ENCODE measurements at regions not wholly inside any gene's neighbourhood (a gene's known extent, or its start where the extent isn't known, plus 50 kb on each side); places are given as distances from the start of the nearest gene placed in this dataset.

DNA sequence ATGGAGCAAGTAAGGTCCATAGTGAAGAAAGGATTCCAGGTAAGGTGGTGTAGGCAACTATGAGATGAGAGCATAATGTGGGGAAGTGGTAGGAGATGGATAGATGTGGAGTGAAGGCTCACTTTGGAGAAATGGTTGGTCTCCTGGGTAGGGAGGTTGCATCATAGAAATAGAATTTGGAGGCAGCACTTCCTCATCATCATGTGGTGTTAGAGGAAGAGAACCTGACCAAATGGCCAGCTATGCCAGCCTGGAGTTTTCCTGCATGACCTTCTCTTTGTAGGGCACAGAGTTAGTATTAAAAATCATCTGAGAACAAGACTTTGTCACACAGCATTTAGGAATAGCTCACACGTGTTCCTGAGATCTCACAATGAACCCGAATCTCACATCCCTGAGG lies 126.7 kb upstream of the CXCL12 start:
- no peak for ATAC-seq
- TF ChIP-seq CSDC2 (CRISPR knock-in tag; IDR thresholded peaks at IDR 0.05) (no peak), PPARA (CRISPR knock-in tag; IDR thresholded peaks at IDR 0.05; ENCODE audit: borderline replicate concordance) (no peak), POU6F1 (CRISPR knock-in tag; IDR thresholded peaks at IDR 0.05; ENCODE audit: borderline replicate concordance, low read depth) (no peak), BACH2 (CRISPR knock-in tag; IDR thresholded peaks at IDR 0.05; ENCODE audit: borderline replicate concordance) (no peak), ZFP3 (CRISPR knock-in tag; IDR thresholded peaks at IDR 0.05) (no peak), ZNF565 (CRISPR knock-in tag; conservative IDR thresholded peaks at IDR 0.05; ENCODE audit: low read depth) (no peak), ISL1 (CRISPR knock-in tag; IDR thresholded peaks at IDR 0.05) (no peak), ARNTL (CRISPR knock-in tag; IDR thresholded peaks at IDR 0.05; ENCODE audit: borderline replicate concordance, low read depth) (no peak), SNAI2 (CRISPR knock-in tag; IDR thresholded peaks at IDR 0.05) (no peak), TCF4 (CRISPR knock-in tag; IDR thresholded peaks at IDR 0.05; ENCODE audit: borderline replicate concordance) (no peak), ZNF8 (CRISPR knock-in tag; IDR thresholded peaks at IDR 0.05) (no peak), GLIS3 (CRISPR knock-in tag; IDR thresholded peaks at IDR 0.05) (no peak), ESRRG (CRISPR knock-in tag; IDR thresholded peaks at IDR 0.05) (no peak), ZNF70 (CRISPR knock-in tag; IDR thresholded peaks at IDR 0.05) (no peak), ZC3H10 (CRISPR knock-in tag; IDR thresholded peaks at IDR 0.05) (no peak)
- TF ChIP-seq, protein P1, sequence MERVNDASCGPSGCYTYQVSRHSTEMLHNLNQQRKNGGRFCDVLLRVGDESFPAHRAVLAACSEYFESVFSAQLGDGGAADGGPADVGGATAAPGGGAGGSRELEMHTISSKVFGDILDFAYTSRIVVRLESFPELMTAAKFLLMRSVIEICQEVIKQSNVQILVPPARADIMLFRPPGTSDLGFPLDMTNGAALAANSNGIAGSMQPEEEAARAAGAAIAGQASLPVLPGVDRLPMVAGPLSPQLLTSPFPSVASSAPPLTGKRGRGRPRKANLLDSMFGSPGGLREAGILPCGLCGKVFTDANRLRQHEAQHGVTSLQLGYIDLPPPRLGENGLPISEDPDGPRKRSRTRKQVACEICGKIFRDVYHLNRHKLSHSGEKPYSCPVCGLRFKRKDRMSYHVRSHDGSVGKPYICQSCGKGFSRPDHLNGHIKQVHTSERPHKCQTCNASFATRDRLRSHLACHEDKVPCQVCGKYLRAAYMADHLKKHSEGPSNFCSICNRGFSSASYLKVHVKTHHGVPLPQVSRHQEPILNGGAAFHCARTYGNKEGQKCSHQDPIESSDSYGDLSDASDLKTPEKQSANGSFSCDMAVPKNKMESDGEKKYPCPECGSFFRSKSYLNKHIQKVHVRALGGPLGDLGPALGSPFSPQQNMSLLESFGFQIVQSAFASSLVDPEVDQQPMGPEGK (CRISPR knock-in tag; IDR thresholded peaks at IDR 0.05; ENCODE audit: borderline replicate concordance) = no peak
- TF ChIP-seq, protein P2, sequence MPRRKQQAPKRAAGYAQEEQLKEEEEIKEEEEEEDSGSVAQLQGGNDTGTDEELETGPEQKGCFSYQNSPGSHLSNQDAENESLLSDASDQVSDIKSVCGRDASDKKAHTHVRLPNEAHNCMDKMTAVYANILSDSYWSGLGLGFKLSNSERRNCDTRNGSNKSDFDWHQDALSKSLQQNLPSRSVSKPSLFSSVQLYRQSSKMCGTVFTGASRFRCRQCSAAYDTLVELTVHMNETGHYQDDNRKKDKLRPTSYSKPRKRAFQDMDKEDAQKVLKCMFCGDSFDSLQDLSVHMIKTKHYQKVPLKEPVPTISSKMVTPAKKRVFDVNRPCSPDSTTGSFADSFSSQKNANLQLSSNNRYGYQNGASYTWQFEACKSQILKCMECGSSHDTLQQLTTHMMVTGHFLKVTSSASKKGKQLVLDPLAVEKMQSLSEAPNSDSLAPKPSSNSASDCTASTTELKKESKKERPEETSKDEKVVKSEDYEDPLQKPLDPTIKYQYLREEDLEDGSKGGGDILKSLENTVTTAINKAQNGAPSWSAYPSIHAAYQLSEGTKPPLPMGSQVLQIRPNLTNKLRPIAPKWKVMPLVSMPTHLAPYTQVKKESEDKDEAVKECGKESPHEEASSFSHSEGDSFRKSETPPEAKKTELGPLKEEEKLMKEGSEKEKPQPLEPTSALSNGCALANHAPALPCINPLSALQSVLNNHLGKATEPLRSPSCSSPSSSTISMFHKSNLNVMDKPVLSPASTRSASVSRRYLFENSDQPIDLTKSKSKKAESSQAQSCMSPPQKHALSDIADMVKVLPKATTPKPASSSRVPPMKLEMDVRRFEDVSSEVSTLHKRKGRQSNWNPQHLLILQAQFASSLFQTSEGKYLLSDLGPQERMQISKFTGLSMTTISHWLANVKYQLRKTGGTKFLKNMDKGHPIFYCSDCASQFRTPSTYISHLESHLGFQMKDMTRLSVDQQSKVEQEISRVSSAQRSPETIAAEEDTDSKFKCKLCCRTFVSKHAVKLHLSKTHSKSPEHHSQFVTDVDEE (CRISPR knock-in tag; IDR thresholded peaks at IDR 0.05) = no peak
- TF ChIP-seq, protein P3, sequence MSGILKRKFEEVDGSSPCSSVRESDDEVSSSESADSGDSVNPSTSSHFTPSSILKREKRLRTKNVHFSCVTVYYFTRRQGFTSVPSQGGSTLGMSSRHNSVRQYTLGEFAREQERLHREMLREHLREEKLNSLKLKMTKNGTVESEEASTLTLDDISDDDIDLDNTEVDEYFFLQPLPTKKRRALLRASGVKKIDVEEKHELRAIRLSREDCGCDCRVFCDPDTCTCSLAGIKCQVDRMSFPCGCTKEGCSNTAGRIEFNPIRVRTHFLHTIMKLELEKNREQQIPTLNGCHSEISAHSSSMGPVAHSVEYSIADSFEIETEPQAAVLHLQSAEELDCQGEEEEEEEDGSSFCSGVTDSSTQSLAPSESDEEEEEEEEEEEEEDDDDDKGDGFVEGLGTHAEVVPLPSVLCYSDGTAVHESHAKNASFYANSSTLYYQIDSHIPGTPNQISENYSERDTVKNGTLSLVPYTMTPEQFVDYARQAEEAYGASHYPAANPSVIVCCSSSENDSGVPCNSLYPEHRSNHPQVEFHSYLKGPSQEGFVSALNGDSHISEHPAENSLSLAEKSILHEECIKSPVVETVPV (CRISPR knock-in tag; IDR thresholded peaks at IDR 0.05) = no peak

- TF ChIP-seq TOX (CRISPR knock-in tag; IDR thresholded peaks at IDR 0.05; ENCODE audit: borderline replicate concordance) (no peak), RARB (CRISPR knock-in tag; IDR thresholded peaks at IDR 0.05) (no peak), ARNTL (CRISPR knock-in tag; IDR thresholded peaks at IDR 0.05; ENCODE audit: borderline replicate concordance, low read depth) (no peak), CREB5 (CRISPR knock-in tag; IDR thresholded peaks at IDR 0.05; ENCODE audit: low read depth) (no peak), PPARA (CRISPR knock-in tag; IDR thresholded peaks at IDR 0.05; ENCODE audit: borderline replicate concordance) (no peak)
- ATAC-seq = no peak
Measured at GRCh38 chr10:44512431-44513022, 127.6 kb upstream of the CXCL12 start.

DNA sequence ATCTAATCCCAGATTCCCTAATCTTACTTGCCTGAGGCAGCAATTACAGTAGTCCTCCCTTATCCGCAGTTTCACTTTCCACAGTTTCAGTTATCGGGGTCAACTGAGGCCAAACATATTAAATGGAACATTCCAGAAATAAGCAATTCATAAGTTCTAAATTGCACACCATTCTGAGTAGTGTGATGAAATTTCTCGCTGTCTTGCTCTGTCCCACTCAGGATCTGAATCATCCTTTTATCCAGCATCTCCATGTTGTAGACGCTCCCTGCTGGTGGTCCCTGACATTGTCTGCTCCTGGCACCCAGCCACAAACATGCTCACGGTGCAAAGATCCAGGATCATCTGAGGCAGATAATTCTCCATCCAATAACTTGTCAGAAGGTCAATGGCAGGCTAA lies 128.7 kb upstream of the CXCL12 start:
- no peak for ATAC-seq
- TF ChIP-seq ZFP3 (CRISPR knock-in tag; IDR thresholded peaks at IDR 0.05) = no peak
- no peak for TF ChIP-seq SNAI2 (CRISPR knock-in tag; IDR thresholded peaks at IDR 0.05)
- no peak for TF ChIP-seq ZC3H10 (CRISPR knock-in tag; IDR thresholded peaks at IDR 0.05)
- no peak for TF ChIP-seq RARB (CRISPR knock-in tag; IDR thresholded peaks at IDR 0.05)
- no peak for TF ChIP-seq ARNTL (CRISPR knock-in tag; IDR thresholded peaks at IDR 0.05; ENCODE audit: borderline replicate concordance, low read depth)
- TF ChIP-seq CREB5 (CRISPR knock-in tag; IDR thresholded peaks at IDR 0.05; ENCODE audit: low read depth) = no peak
- TF ChIP-seq POU6F1 (CRISPR knock-in tag; IDR thresholded peaks at IDR 0.05; ENCODE audit: borderline replicate concordance, low read depth) = no peak
- TF ChIP-seq OSR1 (CRISPR knock-in tag; IDR thresholded peaks at IDR 0.05) = no peak
- TF ChIP-seq ISL1 (CRISPR knock-in tag; IDR thresholded peaks at IDR 0.05) = no peak
- TF ChIP-seq, protein P2 (CRISPR knock-in tag; IDR thresholded peaks at IDR 0.05) = no peak

Data from SK-N-SH treated with all-trans-retinoic acid at 6 μM for 48 hours (cell line).